DMS 273 (cell line): ENCODE measurements at regions not wholly inside any gene's neighbourhood (a gene's known extent, or its start where the extent isn't known, plus 50 kb on each side); places are given as distances from the start of the nearest gene placed in this dataset.
"Not testable (repeated sequence)": the region's sequence is repeated elsewhere in the genome, so short reads cannot be mapped to it uniquely, and the experiment has no call there.

Experiments used
- DNase-seq: peaks from one replicate; lab custom pipeline; 2025; ENCODE audit not compliant: unreplicated experiment; lab: John Stamatoyannopoulos, UW

GRCh38 chr2:188645986-188646385 is 328.2 kb upstream of the COL3A1 start:
- no peak for DNase-seq

GRCh38 chr2:188647430-188648070 is 326.6 kb upstream of the COL3A1 start:
- DNase-seq = no peak

- DNase-seq = no peak
Measured at GRCh38 chr2:188659656-188660406, 314.3 kb upstream of the COL3A1 start.

GRCh38 chr2:188663301-188663700 is 310.9 kb upstream of the COL3A1 start:
- no peak for DNase-seq

GRCh38 chr2:188664416-188664815 is 309.8 kb upstream of the COL3A1 start:
- DNase-seq = no peak

GRCh38 chr2:188664951-188665595 is 309.1 kb upstream of the COL3A1 start:
- no peak for DNase-seq

GRCh38 chr2:188665727-188666304 is 308.4 kb upstream of the COL3A1 start:
- DNase-seq = no peak

- no peak for DNase-seq
Measured at GRCh38 chr2:188666503-188666902, 307.7 kb upstream of the COL3A1 start.

- no peak for DNase-seq
Measured at GRCh38 chr2:188668017-188668680, 306.0 kb upstream of the COL3A1 start.

GRCh38 chr2:188675391-188676009 is 298.7 kb upstream of the COL3A1 start:
- no peak for DNase-seq

- DNase-seq = no peak
Measured at GRCh38 chr2:188676010-188676400, 298.2 kb upstream of the COL3A1 start.

GRCh38 chr2:188677142-188677541 is 297.0 kb upstream of the COL3A1 start:
- no peak for DNase-seq

GRCh38 chr2:188678882-188679281 is 295.3 kb upstream of the COL3A1 start:
- DNase-seq = no peak

GRCh38 chr2:188682838-188683237 is 291.3 kb upstream of the COL3A1 start:
- no peak for DNase-seq

GRCh38 chr2:188684795-188685194 is 289.4 kb upstream of the COL3A1 start:
- DNase-seq = no peak

GRCh38 chr2:188693111-188693510 is 281.1 kb upstream of the COL3A1 start:
- DNase-seq = no peak

- no peak for DNase-seq
Measured at GRCh38 chr2:188693771-188694170, 280.4 kb upstream of the COL3A1 start.

GRCh38 chr2:188695953-188696352 is 278.2 kb upstream of the COL3A1 start:
- DNase-seq = no peak

- not testable (repeated sequence) for DNase-seq
Measured at GRCh38 chr2:188698151-188698550, 276.0 kb upstream of the COL3A1 start.

- no peak for DNase-seq
Measured at GRCh38 chr2:188701836-188702235, 272.3 kb upstream of the COL3A1 start.

GRCh38 chr2:188705191-188705590 is 269.0 kb upstream of the COL3A1 start:
- no peak for DNase-seq
